K562 (cell line): ENCODE measurements at regions not wholly inside any gene's neighbourhood (a gene's known extent, or its start where the extent isn't known, plus 50 kb on each side); places are given as distances from the start of the nearest gene placed in this dataset.

ENCODE experiments used
- BHLHE40 ChIP-seq: IDR thresholded peaks from 2 replicates; pipeline ENCODE4 v1.6.1; 2011; ENCODE audit warnings: low read length, improper control_type of control experiment
- CTCF ChIP-seq, 3 experiments: IDR thresholded peaks in 2 of 3; conservative IDR thresholded peaks in 1 of 3; 2 replicates each; pipeline ENCODE4 v1.5.1; 2011 to 2012; ENCODE audit warnings: low read length in 3 of 3, mild to moderate bottlenecking in 3 of 3, control low read depth in 2 of 3, improper control_type of control experiment in 1 of 3, inconsistent platforms in 1 of 3, low read depth in 1 of 3, mixed read lengths in 1 of 3, moderate library complexity in 1 of 3; ENCODE audit not compliant: insufficient read depth in 2 of 3
- FOXK1 ChIP-seq: sonication (generic); formaldehyde crosslinking; IDR thresholded peaks from 2 replicates; pipeline ENCODE4 v1.8.0; 2022; ENCODE audit warnings: missing genetic modification reagents, mild to moderate bottlenecking, borderline replicate concordance
- MAX ChIP-seq: sonication (generic); formaldehyde crosslinking; IDR thresholded peaks from 2 replicates; pipeline ENCODE4 v1.9.0; 2022; ENCODE audit warnings: mild to moderate bottlenecking, missing genetic modification reagents
- MCM3 ChIP-seq: fragments of 450-650 bp; IDR thresholded peaks from 2 replicates; pipeline ENCODE4 v1.6.1; 2016
- SETDB1 ChIP-seq: IDR thresholded peaks from one replicate; pipeline ENCODE4 v1.6.1; 2012; ENCODE audit warnings: low read length, control low read depth, inconsistent platforms
- ZBTB7A ChIP-seq: IDR thresholded peaks from 2 replicates; pipeline ENCODE4 v1.6.1; 2011; ENCODE audit warnings: low read depth, mild to moderate bottlenecking, low read length, moderate library complexity, borderline replicate concordance; ENCODE audit not compliant: control insufficient read depth

GRCh38 chr14:101002738-101003137 is 99.2 kb upstream of the RTL1 start:
- TF ChIP-seq ZBTB7A (no peak), CTCF (IDR thresholded peaks at IDR 0.05 in 2 of 3, conservative IDR thresholded peaks at IDR 0.05 in 1 of 3; ENCODE audit: insufficient read depth in 2 of 3, low read depth in 1 of 3, low read length in 3 of 3) (no peak), MCM3 (no peak), FOXK1 (CRISPR knock-in tag) (no peak), MAX (CRISPR knock-in tag) (no peak), SETDB1 (no peak), BHLHE40 (no peak)
